Adrenal gland (tissue), 9 donors: ENCODE measurements at regions not wholly inside any gene's neighbourhood (a gene's known extent, or its start where the extent isn't known, plus 50 kb on each side); places are given as distances from the start of the nearest gene placed in this dataset.

Experiments used
- DNase-seq, 7 donors: peaks; one replicate each; pipeline ENCODE4 v3.0.0-alpha.2; 2019 to 2020
- H3K27ac ChIP-seq, 5 donors: fragments of 200-600 bp; sonication (generic) in 4 of 5; 1 replicate in 3 of 5; 2 replicates in 2 of 5; pipeline versions ENCODE4 v1.5.1 to v1.8.0; 2016 to 2020; ENCODE audit warnings: mild to moderate bottlenecking in 1 of 5
- H3K27me3 ChIP-seq: fragments of 200-600 bp; 2 replicates; pipeline ENCODE4 v1.8.0; 2021
- H3K36me3 ChIP-seq, 2 donors: fragments of 200-600 bp; replicated peaks in 1 of 2; 1 replicate in 1 of 2; 2 replicates in 1 of 2; pipeline versions ENCODE4 v1.5.1 to v1.8.0; 2018 to 2022
- H3K4me1 ChIP-seq, 2 donors: fragments of 200-600 bp; replicated peaks in 1 of 2; 1 replicate in 1 of 2; 2 replicates in 1 of 2; pipeline versions ENCODE4 v1.5.1 to v1.8.0; 2018 to 2021
- H3K4me3 ChIP-seq, 4 donors: fragments of 200-600 bp; sonication (generic) in 3 of 4; one replicate each; pipeline ENCODE4 v1.5.1; 2016 to 2018
- H3K9me3 ChIP-seq, 3 donors: fragments of 200-600 bp; sonication (generic) in 1 of 3; replicated peaks in 1 of 3; 1 replicate in 2 of 3; 2 replicates in 1 of 3; pipeline versions ENCODE4 v1.5.1 to v1.8.0; 2016 to 2021
- POLR2A ChIP-seq, 2 donors: fragments of 450-650 bp; IDR thresholded peaks; one replicate each; pipeline ENCODE4 v1.6.1; 2017; ENCODE audit warnings: antibody characterized with exemption in 2 of 2, mild to moderate bottlenecking in 2 of 2, moderate library complexity in 1 of 2
- WGBS, 4 donors: extraction: QIAGEN DNeasy Blood & Tissue Kit in 2 of 4; methylation state at CpG; one replicate each; pipeline versions ENCODE4 v1.1.5 to v1.1.7; 2013 to 2017; 5-methylcytosine and 5-hydroxymethylcytosine counted together
- intact Hi-C, 2 donors: fragments of 100-400 bp; cut with DNase I; formaldehyde crosslinking; loops; one replicate each; pipeline versions ENCODE4 v1.14.1 to v1.15.0; 2022 to 2023
- TF ChIP-seq, protein P1 (sequence below), 6 experiments: fragments of 450-650 bp in 4 of 6; fragments of 200-600 bp in 2 of 6; sonication (generic) in 1 of 6; IDR thresholded peaks; 1 replicate in 5 of 6; 2 replicates in 1 of 6; pipeline versions ENCODE4 v1.5.1 to v1.8.0; 2016 to 2021; ENCODE audit warnings: antibody characterized with exemption in 6 of 6, mild to moderate bottlenecking in 2 of 6, moderate library complexity in 1 of 6
- donor health status: healthy with polysubstance abuse.
- donor health status: Bipolar disorder and iron deficiency.
- donor health status: DM: yes; HTN: yes; CAD: no.
- donor health status: DM: no; HTN: no; CAD: no.
- donor health status: DM: no; HTN: no; CAD: no.

DNA sequence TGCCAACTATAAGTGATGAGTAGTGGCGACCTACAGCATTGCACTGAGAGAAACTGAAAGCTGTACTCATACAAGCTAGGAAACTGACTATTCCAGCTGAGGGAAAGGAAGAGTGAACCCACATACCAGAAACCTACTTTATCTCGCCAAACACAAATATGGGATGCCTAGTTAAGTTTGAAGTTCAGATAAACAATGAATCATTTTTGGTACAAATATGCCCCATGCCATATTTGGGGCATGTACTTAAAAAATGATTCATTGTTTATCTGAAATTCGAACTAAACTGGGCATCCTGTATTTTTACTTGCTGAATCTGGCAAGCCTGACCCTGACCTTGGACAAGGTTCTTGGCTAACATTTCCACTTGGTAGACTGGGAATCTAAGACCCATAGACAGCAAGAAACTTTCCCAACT lies 527.8 kb upstream of the PSMD7 start:
- no peaks in the 10 kb centered on the region for H3K36me3 ChIP-seq
- DNase-seq = peak; percentile 45 to 77 (median 68)
- WGBS, 4 donors = 25 to 40% (median 29%) methylated on average over 3 of the region's 3 CpGs
- H3K4me3 ChIP-seq = no peak overlapping the region
- no peak for TF ChIP-seq POLR2A (IDR thresholded peaks at IDR 0.05)
- TF ChIP-seq, protein P1, sequence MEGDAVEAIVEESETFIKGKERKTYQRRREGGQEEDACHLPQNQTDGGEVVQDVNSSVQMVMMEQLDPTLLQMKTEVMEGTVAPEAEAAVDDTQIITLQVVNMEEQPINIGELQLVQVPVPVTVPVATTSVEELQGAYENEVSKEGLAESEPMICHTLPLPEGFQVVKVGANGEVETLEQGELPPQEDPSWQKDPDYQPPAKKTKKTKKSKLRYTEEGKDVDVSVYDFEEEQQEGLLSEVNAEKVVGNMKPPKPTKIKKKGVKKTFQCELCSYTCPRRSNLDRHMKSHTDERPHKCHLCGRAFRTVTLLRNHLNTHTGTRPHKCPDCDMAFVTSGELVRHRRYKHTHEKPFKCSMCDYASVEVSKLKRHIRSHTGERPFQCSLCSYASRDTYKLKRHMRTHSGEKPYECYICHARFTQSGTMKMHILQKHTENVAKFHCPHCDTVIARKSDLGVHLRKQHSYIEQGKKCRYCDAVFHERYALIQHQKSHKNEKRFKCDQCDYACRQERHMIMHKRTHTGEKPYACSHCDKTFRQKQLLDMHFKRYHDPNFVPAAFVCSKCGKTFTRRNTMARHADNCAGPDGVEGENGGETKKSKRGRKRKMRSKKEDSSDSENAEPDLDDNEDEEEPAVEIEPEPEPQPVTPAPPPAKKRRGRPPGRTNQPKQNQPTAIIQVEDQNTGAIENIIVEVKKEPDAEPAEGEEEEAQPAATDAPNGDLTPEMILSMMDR (IDR thresholded peaks at IDR 0.05) = peak in 2 of 6 experiments; percentile 13 to 22
- H3K27me3 ChIP-seq = no peaks in the 10 kb centered on the region
- intact Hi-C loops = no loop called here
- H3K9me3 ChIP-seq = no peaks in the 10 kb centered on the region
- peaks cover 18 to 27% of the 10 kb centered on the region in 2 donors for H3K4me1 ChIP-seq
- H3K27ac ChIP-seq = peak overlapping the region in 4 of 5 donors; percentile 25 to 71 (median 62)

DNA sequence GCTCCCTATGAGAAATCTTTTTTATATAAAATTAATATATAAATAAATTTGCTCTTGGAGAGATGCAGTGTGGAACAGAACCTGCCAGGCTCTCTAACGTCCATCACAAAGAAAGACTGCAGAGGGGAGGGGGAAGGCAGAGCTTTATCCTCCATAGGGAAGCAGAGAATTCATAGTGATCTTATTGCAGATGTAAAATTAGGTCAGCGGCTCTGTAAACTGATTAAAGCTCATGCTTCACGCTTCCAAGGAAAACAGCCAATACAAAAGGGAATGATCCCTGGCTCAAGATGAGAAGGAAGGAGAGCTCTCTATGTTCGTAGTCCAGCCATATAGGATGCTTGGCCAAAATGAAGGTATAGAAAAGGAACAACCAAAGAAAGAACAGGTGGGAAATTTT lies 532.3 kb upstream of the PSMD7 start:
- no peak for TF ChIP-seq POLR2A (IDR thresholded peaks at IDR 0.05)
- H3K27ac ChIP-seq = no peak overlapping the region
- H3K4me1 ChIP-seq = peaks cover 5 to 9% of the 10 kb centered on the region in 2 donors
- H3K27me3 ChIP-seq = no peaks in the 10 kb centered on the region
- intact Hi-C loops = no loop called here
- WGBS, 4 donors = 64 to 74% (median 66%) methylated on average over 4 of the region's 4 CpGs
- H3K9me3 ChIP-seq = no peaks in the 10 kb centered on the region
- H3K4me3 ChIP-seq = no peak overlapping the region
- no peaks in the 10 kb centered on the region for H3K36me3 ChIP-seq
- no peak for DNase-seq

DNA sequence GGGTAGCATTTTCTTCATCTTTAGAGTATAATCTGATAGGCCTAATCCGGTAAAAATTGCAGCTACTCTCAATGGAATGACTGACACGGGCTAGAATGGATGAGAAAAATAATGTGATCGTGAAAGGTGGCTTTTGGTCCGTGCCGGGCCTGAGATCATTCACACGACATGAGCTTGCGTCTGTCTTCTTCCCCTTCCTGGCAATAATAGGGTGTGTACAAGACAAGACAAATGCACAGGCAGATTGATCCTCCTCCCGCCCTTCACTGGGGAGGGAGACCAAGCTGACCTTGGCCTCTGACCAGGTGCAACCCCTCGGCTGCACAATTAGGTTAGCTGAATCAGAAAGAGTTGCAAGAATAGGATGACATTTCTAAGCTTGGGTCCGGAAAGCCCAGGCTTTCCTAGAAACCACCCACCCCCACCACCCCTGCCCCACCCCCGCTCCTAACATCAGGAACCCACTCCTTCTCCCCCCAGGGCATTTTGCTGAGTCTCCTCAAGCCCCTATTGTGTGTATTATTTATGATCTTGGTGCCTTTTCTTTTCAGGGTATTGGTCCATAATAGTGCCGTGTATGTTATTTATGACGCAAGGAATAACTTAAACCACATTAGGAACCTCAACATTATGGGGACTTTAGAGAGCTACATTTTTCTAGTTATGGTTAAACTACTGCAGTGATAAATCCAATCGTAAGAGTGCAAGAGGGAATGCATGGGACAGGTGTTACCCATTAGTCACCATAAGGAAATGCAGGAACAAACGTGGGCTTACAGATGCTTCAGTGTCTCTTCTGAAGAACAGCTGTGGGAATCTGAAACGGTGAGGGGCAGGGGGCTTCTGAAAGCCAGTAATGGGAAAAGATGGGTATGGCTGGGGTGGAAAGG lies 540.1 kb upstream of the PSMD7 start:
- TF ChIP-seq POLR2A (IDR thresholded peaks at IDR 0.05) = no peak
- TF ChIP-seq, protein P1 (IDR thresholded peaks at IDR 0.05) = no peak
- intact Hi-C loops = no loop called here
- H3K4me3 ChIP-seq = no peak overlapping the region
- H3K36me3 ChIP-seq = no peaks in the 10 kb centered on the region
- 74 to 82% (median 77%) methylated on average over 16 of the region's 16 CpGs for WGBS, 4 donors
- H3K9me3 ChIP-seq = no peaks in the 10 kb centered on the region
- no peaks in the 10 kb centered on the region for H3K4me1 ChIP-seq
- no peak overlapping the region for H3K27ac ChIP-seq
- H3K27me3 ChIP-seq = no peaks in the 10 kb centered on the region
- no peak for DNase-seq

DNA sequence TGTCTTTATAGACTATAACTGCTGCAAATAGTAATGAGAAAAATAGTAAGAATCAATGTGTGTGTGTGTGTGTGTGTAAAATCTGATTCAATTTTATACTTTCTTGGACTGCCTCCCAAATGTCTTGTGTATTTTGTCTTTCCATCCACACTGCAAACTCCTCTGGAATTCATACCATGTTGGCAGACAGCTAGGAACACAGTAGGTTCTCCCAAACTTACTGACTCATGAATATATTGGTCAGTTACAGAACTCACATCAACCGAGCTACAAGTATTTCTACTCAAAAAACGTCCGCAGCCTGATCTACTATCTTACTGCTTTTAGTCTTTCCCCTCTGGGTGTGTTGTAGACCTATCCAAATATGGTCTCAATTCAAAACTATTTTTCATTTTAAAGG lies 542.7 kb upstream of the PSMD7 start:
- TF ChIP-seq, protein P1 (IDR thresholded peaks at IDR 0.05) = no peak
- TF ChIP-seq POLR2A (IDR thresholded peaks at IDR 0.05) = no peak
- Histone ChIP-seq H3K36me3 (no peaks in the 10 kb centered on the region), H3K9me3 (no peaks in the 10 kb centered on the region), H3K4me1 (no peaks in the 10 kb centered on the region), H3K27me3 (no peaks in the 10 kb centered on the region), H3K27ac (no peak overlapping the region), H3K4me3 (no peak overlapping the region)
- DNase-seq = no peak
- intact Hi-C loops = no loop called here
- WGBS, 4 donors = 73 to 84% (median 78%) methylated on average over 3 of the region's 3 CpGs

DNA sequence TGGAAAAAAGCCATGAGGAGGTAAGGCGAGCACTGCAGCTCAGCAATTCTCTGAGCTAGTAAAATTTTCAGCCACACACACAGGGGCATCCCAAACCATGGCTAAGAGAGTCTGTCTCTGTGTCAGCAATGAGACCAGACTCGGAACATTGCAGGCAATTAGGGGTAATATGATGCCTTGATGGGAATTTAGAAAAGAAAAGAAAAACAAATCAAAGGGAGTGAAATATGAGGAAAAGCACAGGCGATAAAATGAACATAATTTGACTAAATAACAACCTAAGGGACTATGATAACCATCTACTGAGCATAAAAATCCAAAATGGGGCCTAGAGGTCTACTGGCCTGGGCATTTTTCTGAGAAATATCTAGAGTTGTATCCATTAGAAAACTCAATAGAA lies 546.0 kb upstream of the PSMD7 start:
- WGBS, 4 donors = 73 to 82% (median 77%) methylated on average over 3 of the region's 3 CpGs
- intact Hi-C loops = no loop called here

More for the DNA sequence above, 546.0 kb upstream of the PSMD7 start:
- Histone ChIP-seq H3K4me1 (no peaks in the 10 kb centered on the region), H3K27ac (no peak overlapping the region), H3K4me3 (no peak overlapping the region), H3K36me3 (no peaks in the 10 kb centered on the region), H3K27me3 (no peaks in the 10 kb centered on the region), H3K9me3 (no peaks in the 10 kb centered on the region)
- no peak for DNase-seq
- TF ChIP-seq, protein P1 (IDR thresholded peaks at IDR 0.05) = no peak
- no peak for TF ChIP-seq POLR2A (IDR thresholded peaks at IDR 0.05)
